GM21526 (cell line): ENCODE measurements at regions not wholly inside any gene's neighbourhood (a gene's known extent, or its start where the extent isn't known, plus 50 kb on each side); places are given as distances from the start of the nearest gene placed in this dataset.

ENCODE experiments used
- ATAC-seq: cut with Tn5 transposase; IDR thresholded peaks from one replicate; pipeline ENCODE4 v1.9.1; 2021; ENCODE audit warnings: moderate library complexity; ENCODE audit not compliant: unreplicated experiment, low FRiP score

GRCh38 chr5:163379298-163380155 is 57.9 kb upstream of the CCNG1 start:
- no peak for ATAC-seq

- ATAC-seq = no peak
These were observed 55.6 kb upstream of the CCNG1 start for GRCh38 chr5:163381832-163382231.

GRCh38 chr5:163383754-163384153 is 53.6 kb upstream of the CCNG1 start:
- ATAC-seq = no peak

- ATAC-seq = no peak
These were observed 52.7 kb upstream of the CCNG1 start for GRCh38 chr5:163384669-163385068.

- no peak for ATAC-seq
These were observed 52.1 kb upstream of the CCNG1 start for GRCh38 chr5:163385271-163385670.

GRCh38 chr5:163385824-163386223 is 51.6 kb upstream of the CCNG1 start:
- ATAC-seq = no peak

GRCh38 chr5:163386352-163386751 is 51.0 kb upstream of the CCNG1 start:
- ATAC-seq = no peak

- ATAC-seq = no peak
These were observed 49.6 kb upstream of the CCNG1 start for GRCh38 chr5:163387589-163388343.
